Skeletal muscle cell (primary cell): ENCODE measurements at regions not wholly inside any gene's neighbourhood (a gene's known extent, or its start where the extent isn't known, plus 50 kb on each side); places are given as distances from the start of the nearest gene placed in this dataset.
"Not testable (repeated sequence)": the region's sequence is repeated elsewhere in the genome, so short reads cannot be mapped to it uniquely, and the experiment has no call there.

ENCODE experiments used
- DNase-seq: peaks from one replicate; pipeline ENCODE4 v3.0.0-alpha.2; 2010; ENCODE audit warnings: low read depth
- H3K4me3 ChIP-seq: 2 replicates; pipeline ENCODE4 v1.5.1; 2011; ENCODE audit warnings: low read depth, mild to moderate bottlenecking, control low read depth, low read length, moderate library complexity

GRCh38 chr18:78420116-78420515 is 559.5 kb upstream of the SALL3 start:
- no peak overlapping the region for H3K4me3 ChIP-seq
- no peak for DNase-seq

DNA sequence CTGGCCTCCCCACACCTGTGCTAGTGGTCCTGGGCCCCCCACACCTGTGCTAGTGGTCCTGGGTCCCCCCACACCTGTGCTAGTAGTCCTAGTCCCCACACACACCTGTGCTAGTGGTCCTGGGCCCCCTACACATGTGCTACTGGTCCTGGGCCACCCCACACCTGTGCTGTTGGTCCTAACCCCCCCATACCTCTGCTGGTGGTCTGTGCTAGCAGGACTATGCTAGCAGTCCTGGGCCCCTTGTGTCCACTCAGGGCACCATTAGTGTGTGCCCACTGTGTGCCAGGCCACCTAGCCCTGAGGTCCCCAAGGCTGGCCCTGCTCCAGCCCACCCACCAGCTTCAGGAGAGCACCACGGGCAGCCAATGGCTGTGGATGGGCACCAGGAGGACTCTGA is 558.2 kb upstream of the SALL3 start:
- no peak overlapping the region for H3K4me3 ChIP-seq
- DNase-seq = no peak

- H3K4me3 ChIP-seq = no peak overlapping the region
- DNase-seq = no peak
These were observed 557.3 kb upstream of the SALL3 start for GRCh38 chr18:78422336-78422735.

DNA sequence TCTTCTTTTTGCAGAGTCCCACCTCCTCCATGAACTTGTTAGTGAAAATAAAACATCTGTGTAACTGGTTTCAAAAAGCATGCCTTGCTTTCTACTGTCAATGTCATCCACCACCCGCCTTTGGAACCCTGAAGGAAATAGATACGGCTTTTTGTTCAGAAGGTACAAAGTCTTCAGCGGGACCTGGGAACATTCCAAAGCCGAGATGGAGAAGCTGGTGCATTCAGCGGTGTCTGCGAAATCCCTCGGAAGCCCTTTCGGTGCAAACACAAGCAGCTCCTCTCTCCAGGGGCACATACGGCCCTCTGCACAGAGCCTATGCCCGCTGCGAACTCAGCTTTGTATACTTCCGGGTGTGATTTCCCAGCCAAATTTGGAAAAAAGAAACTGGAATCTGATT is 555.8 kb upstream of the SALL3 start:
- no peak overlapping the region for H3K4me3 ChIP-seq
- DNase-seq = no peak

GRCh38 chr18:78424403-78425018 is 555.1 kb upstream of the SALL3 start:
- H3K4me3 ChIP-seq = no peak overlapping the region
- no peak for DNase-seq

- no peak overlapping the region for H3K4me3 ChIP-seq
- DNase-seq = no peak
These were observed 554.6 kb upstream of the SALL3 start for GRCh38 chr18:78425019-78425412.

DNA sequence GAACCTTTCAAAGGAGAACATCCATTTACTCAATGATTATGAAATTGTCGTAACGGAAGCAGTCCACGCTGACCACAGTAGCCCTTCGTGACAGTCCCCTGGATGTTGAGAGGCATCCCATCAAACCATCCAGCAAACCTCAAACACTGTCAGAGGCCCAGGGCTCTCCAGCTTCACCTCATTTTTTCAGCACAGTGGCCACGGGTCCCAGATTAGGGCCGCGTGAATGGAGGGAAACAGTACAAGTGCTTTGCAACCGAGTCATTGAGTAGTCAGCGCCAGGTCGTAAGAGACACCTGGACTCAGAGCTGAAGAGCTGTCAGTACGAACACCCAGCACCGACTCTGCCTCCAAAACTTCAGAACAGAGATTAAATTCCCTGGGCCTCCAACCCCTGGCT is 552.5 kb upstream of the SALL3 start:
- no peak overlapping the region for H3K4me3 ChIP-seq
- no peak for DNase-seq

DNA sequence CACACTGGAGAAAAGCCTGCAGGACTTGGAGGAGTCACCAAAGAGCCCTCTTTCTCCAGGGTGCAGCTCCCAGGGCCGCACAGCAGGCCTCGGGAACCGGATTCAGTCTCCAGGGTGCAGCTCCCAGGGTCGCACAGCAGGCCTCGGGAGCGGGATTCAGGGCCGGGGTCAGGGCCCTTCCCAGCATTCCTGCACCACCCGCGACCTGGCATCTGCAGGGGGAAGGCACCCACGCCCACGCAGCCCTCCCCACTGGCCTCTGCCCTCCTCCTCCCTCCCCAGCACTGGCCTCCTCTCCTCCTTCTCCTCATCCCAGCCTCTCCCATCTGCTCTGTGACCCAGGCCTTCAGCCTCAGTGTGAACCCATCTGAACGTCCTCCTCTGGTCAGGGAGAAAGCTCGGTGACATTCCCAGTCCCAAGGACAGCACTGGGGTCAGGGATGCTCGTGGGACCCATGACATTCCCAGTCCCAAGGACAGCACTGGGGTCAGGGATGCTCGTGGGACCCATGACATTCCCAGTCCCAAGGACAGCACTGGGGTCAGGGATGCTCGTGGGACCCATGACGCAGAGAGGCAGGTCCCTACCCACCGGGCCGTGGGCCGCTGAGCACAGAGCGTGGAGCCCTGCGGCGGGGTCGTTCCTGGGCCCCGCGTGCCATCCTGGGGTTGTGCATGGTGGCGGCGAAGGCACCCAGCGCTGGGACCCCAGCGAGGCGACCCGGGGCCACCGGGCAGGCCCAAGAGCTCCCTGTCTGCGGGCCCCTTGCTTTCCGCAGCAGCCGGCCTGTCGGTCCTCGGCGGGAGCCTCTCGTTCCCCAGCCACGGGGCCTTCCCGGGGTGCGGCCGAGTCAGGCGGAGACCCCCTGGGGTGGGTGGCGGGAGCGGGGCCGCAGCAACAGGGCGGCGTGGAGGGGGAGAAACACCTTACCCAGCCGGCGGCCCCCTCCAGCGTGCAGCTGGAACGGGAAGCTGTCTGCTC is 550.2 kb upstream of the SALL3 start:
- no peak overlapping the region for H3K4me3 ChIP-seq
- no peak for DNase-seq

GRCh38 chr18:78430131-78430758 is 549.4 kb upstream of the SALL3 start:
- no peak overlapping the region for H3K4me3 ChIP-seq
- no peak for DNase-seq

DNA sequence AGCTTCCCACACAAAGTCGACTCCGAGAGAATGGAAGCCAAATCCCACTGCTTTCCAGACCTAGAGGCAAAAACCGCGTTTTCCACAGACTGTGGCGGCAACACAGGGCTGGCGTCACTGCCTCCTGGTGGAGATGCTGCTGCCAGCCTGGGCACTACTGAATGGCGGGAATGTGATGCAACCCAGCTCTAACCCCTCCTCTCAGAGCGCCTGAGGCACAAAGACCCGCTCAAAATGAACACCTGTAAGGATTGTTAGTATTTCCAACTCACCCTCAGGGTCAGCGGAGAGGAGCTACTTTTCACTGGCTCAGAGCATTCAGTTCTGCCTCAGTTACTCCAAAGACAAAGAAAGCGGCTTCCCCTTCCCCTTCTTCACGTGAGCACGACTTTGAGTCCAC is 548.0 kb upstream of the SALL3 start:
- no peak for DNase-seq
- H3K4me3 ChIP-seq = no peak overlapping the region

GRCh38 chr18:78433562-78433961 is 546.1 kb upstream of the SALL3 start:
- no peak overlapping the region for H3K4me3 ChIP-seq
- DNase-seq = no peak

GRCh38 chr18:78436110-78436509 is 543.5 kb upstream of the SALL3 start:
- no peak for DNase-seq
- no peak overlapping the region for H3K4me3 ChIP-seq

DNA sequence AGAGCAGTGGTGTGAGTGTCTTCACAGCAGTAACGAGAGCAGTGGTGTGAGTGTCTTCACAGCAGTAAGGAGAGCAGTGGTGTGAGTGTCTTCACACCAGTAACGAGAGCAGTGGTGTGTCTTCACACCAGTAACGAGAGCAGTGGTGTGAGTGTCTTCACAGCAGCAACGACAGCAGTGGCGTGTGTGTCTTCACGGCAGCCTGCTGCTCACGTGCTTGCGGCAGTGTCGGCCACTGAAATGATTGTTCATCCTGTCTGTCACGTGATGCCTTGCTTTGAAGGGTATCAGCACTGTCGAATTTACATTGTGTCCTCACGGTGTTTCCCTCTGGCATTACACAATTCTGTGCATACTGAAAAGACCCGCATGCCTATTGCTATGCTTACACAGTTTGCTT is 541.4 kb upstream of the SALL3 start:
- H3K4me3 ChIP-seq, DNase-seq: not testable (repeated sequence)

DNA sequence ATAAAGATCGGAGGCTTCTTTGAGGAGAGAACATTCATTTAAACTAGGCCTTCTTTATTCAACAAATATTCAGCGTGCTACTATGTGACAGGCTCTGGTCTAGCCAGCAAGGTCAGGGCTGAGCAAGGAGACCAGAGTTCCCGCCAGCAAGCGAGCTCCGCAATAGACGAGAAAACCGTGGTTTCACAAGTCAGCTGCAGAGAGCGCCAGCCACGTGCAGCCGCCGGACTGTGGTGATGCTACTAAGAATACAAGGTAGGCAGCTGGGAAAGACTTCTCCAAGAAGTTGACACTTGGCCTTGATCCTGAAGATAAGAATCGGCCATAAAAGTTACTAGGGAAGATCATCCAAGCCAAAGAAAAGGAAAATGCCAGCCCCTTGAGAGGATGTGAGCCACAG is 533.7 kb upstream of the SALL3 start:
- no peak for DNase-seq
- H3K4me3 ChIP-seq = no peak overlapping the region

GRCh38 chr18:78447211-78447610 is 532.4 kb upstream of the SALL3 start:
- DNase-seq = no peak
- no peak overlapping the region for H3K4me3 ChIP-seq

DNA sequence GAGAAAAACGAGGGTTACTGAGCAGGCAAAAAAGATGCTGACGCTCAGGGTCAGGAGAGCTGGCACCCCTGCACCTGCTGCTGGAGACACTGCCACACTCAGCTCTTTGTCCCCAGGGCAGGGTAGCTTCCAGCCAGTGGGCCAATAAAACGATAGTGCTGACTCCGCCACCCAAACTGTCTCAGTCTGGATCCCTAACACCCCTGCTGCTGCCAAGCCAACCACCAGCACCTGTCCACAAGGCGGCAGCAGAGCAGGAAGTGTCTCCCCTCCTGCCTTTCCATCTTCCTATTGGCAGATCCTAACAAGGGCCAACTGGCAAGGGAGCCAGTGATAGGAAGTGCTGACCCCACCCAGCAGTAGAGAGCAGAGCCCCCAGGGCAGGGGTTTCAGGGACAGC is 531.5 kb upstream of the SALL3 start:
- no peak overlapping the region for H3K4me3 ChIP-seq
- DNase-seq = no peak

DNA sequence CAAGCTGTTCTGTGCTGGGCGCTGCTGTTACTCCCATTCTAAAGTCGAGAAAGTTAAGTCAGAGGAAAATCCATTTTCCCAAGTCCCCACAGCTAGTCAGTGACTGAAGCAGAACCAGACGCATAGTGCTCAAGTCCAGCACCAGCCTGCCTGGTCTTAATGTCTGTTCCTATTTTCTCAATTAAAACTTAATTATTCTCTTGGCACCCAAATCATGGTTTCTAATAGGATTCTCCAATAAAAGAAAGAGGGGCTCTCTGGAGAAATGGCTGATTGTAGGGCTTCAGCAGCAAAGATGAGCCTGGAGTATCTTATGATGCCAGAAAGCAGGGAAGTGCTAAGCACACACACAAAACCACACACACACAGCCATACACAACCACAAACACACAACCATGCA is 531.0 kb upstream of the SALL3 start:
- H3K4me3 ChIP-seq = no peak overlapping the region
- DNase-seq = no peak

- H3K4me3 ChIP-seq = no peak overlapping the region
- DNase-seq = no peak
These were observed 525.4 kb upstream of the SALL3 start for GRCh38 chr18:78454221-78454620.

GRCh38 chr18:78455386-78455785 is 524.2 kb upstream of the SALL3 start:
- H3K4me3 ChIP-seq = no peak overlapping the region
- DNase-seq = no peak

DNA sequence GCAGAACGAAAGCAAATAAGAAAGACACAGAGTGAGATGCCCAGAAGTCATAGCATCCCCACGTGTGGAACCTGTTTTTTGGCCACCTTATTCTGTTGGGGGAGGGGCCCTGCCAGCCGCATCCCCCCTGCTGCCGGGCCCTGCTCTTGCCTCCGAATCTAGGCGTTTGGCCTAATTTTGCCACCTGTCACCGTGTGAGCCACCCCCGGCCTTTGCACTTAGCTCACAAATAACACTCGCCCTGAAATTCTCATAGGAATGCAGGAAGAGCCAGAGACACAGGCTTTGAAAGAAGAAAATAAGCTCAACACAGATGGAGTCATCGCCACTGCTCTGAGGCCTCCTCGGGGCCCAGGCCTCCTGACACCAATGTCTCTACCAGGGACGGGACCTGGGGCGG is 522.6 kb upstream of the SALL3 start:
- H3K4me3 ChIP-seq = no peak overlapping the region
- DNase-seq = no peak

DNA sequence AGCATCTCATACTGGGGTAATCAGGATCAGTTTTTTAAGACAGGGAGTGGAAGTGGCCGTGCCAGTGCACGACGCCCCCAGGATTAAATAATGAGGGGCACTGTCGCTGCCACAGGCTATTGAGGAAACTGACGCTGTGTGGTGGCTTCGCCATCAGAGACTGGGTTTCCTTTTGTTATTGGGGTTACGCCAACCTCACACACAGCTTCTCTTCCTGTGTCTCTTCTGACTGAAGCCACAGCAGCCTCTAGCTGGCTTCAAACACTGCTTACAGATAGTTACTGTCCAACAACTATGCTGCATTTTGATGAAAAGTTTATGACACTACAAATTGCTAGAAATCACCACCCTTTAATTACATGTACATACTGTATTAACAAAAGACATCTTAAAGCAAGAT is 521.9 kb upstream of the SALL3 start:
- H3K4me3 ChIP-seq = no peak overlapping the region

More for the DNA sequence above, 521.9 kb upstream of the SALL3 start:
- DNase-seq = no peak
